SK-N-SH treated with all-trans-retinoic acid at 6 μM for 48 hours (cell line): ENCODE measurements at regions not wholly inside any gene's neighbourhood (a gene's known extent, or its start where the extent isn't known, plus 50 kb on each side); places are given as distances from the start of the nearest gene placed in this dataset.

ENCODE experiments used
- ATAC-seq: fragments of 200-7000 bp; cut with Tn5 transposase; 3 replicates; pipeline ENCODE4 v1.9.1; 2020; ENCODE audit warnings: mild to moderate bottlenecking, moderate library complexity
- ARNTL ChIP-seq: fragments of 450-650 bp; formaldehyde crosslinking; IDR thresholded peaks from 2 replicates; pipeline ENCODE4 v1.5.0; 2020; ENCODE audit warnings: low read depth, mild to moderate bottlenecking, moderate library complexity, borderline replicate concordance
- BACH2 ChIP-seq: fragments of 250-450 bp; sonication (Bioruptor Pico); IDR thresholded peaks from 2 replicates; pipeline ENCODE4 v1.9.0; 2021; ENCODE audit warnings: mild to moderate bottlenecking, borderline replicate concordance
- CSDC2 ChIP-seq: fragments of 250-450 bp; sonication (Bioruptor Pico); IDR thresholded peaks from 2 replicates; pipeline ENCODE4 v1.5.0; 2020; ENCODE audit warnings: mild to moderate bottlenecking, moderate library complexity
- ISL1 ChIP-seq: fragments of 250-450 bp; sonication (Bioruptor Pico); IDR thresholded peaks from 2 replicates; pipeline ENCODE4 v2.1.2; 2022; ENCODE audit warnings: mild to moderate bottlenecking, moderate library complexity
- OSR1 ChIP-seq: fragments of 250-450 bp; sonication (Bioruptor Pico); IDR thresholded peaks from 2 replicates; pipeline ENCODE4 v1.8.0; 2022; ENCODE audit warnings: moderate library complexity, mild to moderate bottlenecking, inconsistent platforms
- PATZ1 ChIP-seq: fragments of 250-450 bp; sonication (Bioruptor Pico); IDR thresholded peaks from 2 replicates; pipeline ENCODE4 v1.8.0; 2020; ENCODE audit warnings: mild to moderate bottlenecking, moderate library complexity, borderline replicate concordance
- PPARA ChIP-seq: fragments of 250-450 bp; sonication (Bioruptor Pico); IDR thresholded peaks from 2 replicates; pipeline ENCODE4 v1.5.0; 2020; ENCODE audit warnings: mild to moderate bottlenecking, borderline replicate concordance
- SNAI2 ChIP-seq: fragments of 250-450 bp; sonication (Bioruptor Pico); IDR thresholded peaks from 2 replicates; pipeline ENCODE4 v1.5.0; 2020; ENCODE audit warnings: mild to moderate bottlenecking, moderate library complexity
- TOX ChIP-seq: fragments of 250-450 bp; sonication (Bioruptor Pico); IDR thresholded peaks from 2 replicates; pipeline ENCODE4 v1.8.0; 2021; ENCODE audit warnings: mild to moderate bottlenecking, moderate library complexity, borderline replicate concordance
- ZFP3 ChIP-seq: fragments of 250-450 bp; sonication (Bioruptor Pico); IDR thresholded peaks from 2 replicates; pipeline ENCODE4 v1.5.0; 2020; ENCODE audit warnings: mild to moderate bottlenecking, moderate library complexity
- ZFP30 ChIP-seq: fragments of 450-650 bp; formaldehyde crosslinking; IDR thresholded peaks from 2 replicates; pipeline ENCODE4 v1.5.0; 2022; ENCODE audit warnings: mild to moderate bottlenecking, moderate library complexity
- ZNF565 ChIP-seq: fragments of 450-650 bp; formaldehyde crosslinking; conservative IDR thresholded peaks from 2 replicates; pipeline ENCODE4 v1.5.0; 2020; ENCODE audit warnings: low read depth, mild to moderate bottlenecking, moderate library complexity
- ZNF70 ChIP-seq: fragments of 450-650 bp; formaldehyde crosslinking; IDR thresholded peaks from 2 replicates; pipeline ENCODE4 v1.5.0; 2020; ENCODE audit warnings: mild to moderate bottlenecking, moderate library complexity
- ZNF8 ChIP-seq: fragments of 450-650 bp; formaldehyde crosslinking; IDR thresholded peaks from 2 replicates; pipeline ENCODE4 v1.5.0; 2020; ENCODE audit warnings: mild to moderate bottlenecking, moderate library complexity
- TF ChIP-seq, protein P1 (sequence below): fragments of 250-450 bp; sonication (Bioruptor Pico); IDR thresholded peaks from 2 replicates; pipeline ENCODE4 v1.5.1; 2020; ENCODE audit warnings: low read depth, mild to moderate bottlenecking, moderate library complexity
- TF ChIP-seq, protein P2 (sequence below): fragments of 250-450 bp; sonication (Bioruptor Pico); IDR thresholded peaks from 2 replicates; pipeline ENCODE4 v1.8.0; 2021; ENCODE audit warnings: low read depth, mild to moderate bottlenecking, moderate library complexity, borderline replicate concordance
- TF ChIP-seq, protein P3 (sequence below): fragments of 250-450 bp; sonication (Bioruptor Pico); IDR thresholded peaks from 2 replicates; pipeline ENCODE4 v1.5.1; 2021; ENCODE audit warnings: mild to moderate bottlenecking, moderate library complexity

- TF ChIP-seq, protein P1, sequence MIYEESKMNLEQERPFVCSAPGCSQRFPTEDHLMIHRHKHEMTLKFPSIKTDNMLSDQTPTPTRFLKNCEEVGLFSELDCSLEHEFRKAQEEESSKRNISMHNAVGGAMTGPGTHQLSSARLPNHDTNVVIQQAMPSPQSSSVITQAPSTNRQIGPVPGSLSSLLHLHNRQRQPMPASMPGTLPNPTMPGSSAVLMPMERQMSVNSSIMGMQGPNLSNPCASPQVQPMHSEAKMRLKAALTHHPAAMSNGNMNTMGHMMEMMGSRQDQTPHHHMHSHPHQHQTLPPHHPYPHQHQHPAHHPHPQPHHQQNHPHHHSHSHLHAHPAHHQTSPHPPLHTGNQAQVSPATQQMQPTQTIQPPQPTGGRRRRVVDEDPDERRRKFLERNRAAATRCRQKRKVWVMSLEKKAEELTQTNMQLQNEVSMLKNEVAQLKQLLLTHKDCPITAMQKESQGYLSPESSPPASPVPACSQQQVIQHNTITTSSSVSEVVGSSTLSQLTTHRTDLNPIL (CRISPR knock-in tag) = 0 out of 2 replicates have a peak, but pooled peaks have one; percentile 51
- TF ChIP-seq OSR1 (CRISPR knock-in tag) = no peak
- TF ChIP-seq ZNF8 (CRISPR knock-in tag) = no peak
Measured at GRCh38 chr5:124908581-124909451, 162.4 kb upstream of the ZNF608 start (continued).

DNA sequence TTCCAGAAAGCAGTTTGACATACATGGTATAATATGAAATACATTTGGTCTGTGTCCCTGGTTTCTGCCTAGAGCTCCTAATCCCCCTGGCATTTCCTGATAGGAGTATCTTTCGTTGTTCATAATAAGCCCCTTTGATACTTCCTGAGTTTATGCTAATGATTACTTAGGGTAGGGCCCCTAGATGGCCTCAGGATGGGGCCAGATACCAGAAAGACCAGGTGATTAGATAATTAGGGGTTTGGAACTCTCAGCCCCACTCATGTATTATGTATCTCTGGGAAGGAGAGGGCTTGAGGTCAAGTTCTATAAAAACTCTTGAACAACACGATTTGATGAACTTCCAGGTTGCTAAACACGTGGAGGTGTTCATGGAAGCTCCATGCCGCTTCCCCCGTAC is 163.3 kb upstream of the ZNF608 start:
- no peak for ATAC-seq
- TF ChIP-seq, protein P2, sequence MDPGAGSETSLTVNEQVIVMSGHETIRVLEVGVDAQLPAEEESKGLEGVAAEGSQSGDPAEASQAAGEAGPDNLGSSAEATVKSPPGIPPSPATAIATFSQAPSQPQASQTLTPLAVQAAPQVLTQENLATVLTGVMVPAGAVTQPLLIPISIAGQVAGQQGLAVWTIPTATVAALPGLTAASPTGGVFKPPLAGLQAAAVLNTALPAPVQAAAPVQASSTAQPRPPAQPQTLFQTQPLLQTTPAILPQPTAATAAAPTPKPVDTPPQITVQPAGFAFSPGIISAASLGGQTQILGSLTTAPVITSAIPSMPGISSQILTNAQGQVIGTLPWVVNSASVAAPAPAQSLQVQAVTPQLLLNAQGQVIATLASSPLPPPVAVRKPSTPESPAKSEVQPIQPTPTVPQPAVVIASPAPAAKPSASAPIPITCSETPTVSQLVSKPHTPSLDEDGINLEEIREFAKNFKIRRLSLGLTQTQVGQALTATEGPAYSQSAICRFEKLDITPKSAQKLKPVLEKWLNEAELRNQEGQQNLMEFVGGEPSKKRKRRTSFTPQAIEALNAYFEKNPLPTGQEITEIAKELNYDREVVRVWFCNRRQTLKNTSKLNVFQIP (CRISPR knock-in tag) = no peak
- TF ChIP-seq ISL1 (no peak), ZNF70 (CRISPR knock-in tag) (no peak), SNAI2 (CRISPR knock-in tag) (no peak), ZFP30 (no peak), PATZ1 (CRISPR knock-in tag) (no peak), ARNTL (CRISPR knock-in tag) (no peak), PPARA (CRISPR knock-in tag) (no peak), BACH2 (CRISPR knock-in tag) (no peak)
- TF ChIP-seq, protein P3, sequence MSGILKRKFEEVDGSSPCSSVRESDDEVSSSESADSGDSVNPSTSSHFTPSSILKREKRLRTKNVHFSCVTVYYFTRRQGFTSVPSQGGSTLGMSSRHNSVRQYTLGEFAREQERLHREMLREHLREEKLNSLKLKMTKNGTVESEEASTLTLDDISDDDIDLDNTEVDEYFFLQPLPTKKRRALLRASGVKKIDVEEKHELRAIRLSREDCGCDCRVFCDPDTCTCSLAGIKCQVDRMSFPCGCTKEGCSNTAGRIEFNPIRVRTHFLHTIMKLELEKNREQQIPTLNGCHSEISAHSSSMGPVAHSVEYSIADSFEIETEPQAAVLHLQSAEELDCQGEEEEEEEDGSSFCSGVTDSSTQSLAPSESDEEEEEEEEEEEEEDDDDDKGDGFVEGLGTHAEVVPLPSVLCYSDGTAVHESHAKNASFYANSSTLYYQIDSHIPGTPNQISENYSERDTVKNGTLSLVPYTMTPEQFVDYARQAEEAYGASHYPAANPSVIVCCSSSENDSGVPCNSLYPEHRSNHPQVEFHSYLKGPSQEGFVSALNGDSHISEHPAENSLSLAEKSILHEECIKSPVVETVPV (CRISPR knock-in tag) = no peak

DNA sequence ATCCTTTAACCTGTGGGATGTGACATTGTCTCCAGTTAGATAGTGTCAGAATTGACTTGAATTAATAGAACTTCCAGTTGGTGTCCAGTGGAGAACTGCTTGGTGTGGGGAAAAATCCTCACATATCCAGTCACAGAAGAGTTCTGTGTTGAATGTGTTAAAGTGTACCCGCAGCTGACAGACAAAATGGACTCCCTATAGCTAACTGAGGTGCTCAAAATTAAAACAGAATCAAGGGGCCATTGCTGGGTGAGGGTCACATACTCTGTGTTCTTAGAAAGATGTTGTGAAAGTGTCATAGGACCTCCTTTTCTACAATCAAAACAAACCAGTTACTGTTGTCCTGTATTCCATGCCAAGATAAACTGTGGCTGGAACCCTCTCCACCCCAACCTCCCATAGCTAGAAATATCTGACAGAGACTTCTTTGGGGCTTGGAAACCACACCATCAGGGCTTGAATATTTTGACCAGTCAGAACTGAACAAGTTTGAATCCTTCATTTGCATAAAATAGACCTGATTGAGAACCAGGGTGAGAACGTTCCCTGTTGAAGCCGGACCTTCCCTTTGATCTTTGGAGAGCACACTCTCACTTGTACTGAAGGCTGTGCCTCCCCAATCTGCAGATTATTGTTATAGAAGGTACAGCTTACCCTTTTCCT is 164.0 kb upstream of the ZNF608 start:
- ATAC-seq = no peak
- TF ChIP-seq, protein P2 (CRISPR knock-in tag) = no peak
- TF ChIP-seq BACH2 (CRISPR knock-in tag) (no peak), SNAI2 (CRISPR knock-in tag) (no peak), ZNF70 (CRISPR knock-in tag) (no peak), ZFP3 (CRISPR knock-in tag) (no peak), ARNTL (CRISPR knock-in tag) (no peak)

DNA sequence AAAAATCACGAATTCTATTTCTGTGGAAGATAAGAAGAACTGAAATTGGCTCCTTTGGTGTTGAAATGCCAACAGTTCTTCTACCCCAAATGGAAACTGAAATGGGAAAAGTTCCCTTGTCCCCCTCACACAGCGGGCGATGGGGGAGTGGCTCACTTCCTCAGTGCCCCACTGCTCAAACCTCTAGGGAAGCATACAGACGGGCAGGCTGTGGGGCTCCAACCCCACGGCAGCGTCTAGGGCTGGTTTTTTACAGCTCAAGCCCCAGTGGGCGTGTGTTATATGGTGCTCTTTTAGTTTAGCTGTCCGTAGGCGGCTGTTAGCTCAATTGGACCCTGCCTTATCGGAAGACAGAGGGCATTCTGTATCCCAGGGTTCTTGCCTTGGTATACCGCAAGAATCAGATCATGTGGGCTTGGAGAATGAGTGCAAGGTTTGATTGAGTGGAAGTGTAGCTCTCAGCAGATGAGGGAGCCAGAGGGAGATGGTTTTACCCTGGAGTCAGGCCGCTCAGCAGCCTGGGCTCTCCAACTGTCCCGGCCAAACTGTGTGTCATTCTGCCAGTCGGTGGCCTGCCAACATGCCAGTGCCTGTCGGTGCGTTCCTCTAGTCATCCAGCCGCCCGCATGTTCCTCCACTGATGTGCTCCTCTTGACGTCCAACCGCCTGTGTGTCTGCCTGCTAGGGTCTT is 166.3 kb upstream of the ZNF608 start:
- TF ChIP-seq CSDC2 = no peak
- TF ChIP-seq, protein P1 (CRISPR knock-in tag) = no peak
- TF ChIP-seq TOX (CRISPR knock-in tag) = no peak
- no peak for TF ChIP-seq ISL1
- no peak for TF ChIP-seq ZNF565
- TF ChIP-seq ZFP30 = no peak
- TF ChIP-seq, protein P2 (CRISPR knock-in tag) = no peak
- no peak for ATAC-seq
